ENCODE measurements at regions not wholly inside any gene's neighbourhood (a gene's known extent, or its start where the extent isn't known, plus 50 kb on each side); places are given as distances from the start of the nearest gene placed in this dataset.
"Not testable (repeated sequence)": the region's sequence is repeated elsewhere in the genome, so short reads cannot be mapped to it uniquely, and the experiment has no call there.

DNA sequence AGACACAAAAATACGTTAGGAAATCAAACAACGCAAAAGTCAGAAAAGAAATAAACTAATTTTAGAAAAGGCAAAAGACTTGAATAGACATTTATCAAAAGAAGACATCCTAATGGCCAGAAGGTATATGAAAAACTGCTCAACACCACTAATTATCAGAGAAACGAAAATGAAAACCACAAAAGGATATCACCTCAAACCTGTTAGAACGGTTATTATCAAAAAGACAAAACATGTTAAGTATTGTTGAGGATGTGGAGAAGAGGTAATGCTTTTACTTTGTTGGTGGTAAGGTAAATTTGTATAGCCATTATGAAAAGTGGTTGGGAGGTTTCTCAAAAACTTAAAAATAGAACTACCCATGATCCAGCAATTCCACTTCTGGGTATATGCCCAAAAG is 230.0 kb upstream of the RGMB start:
- ATAC-seq (no peak), DNase-seq (ENCODE audit: low spot score) (no peak)
- Mint-ChIP-seq H3K9me3 (peaks cover 67% of the 10 kb centered on the region), H3K27me3 (ENCODE audit: low read depth) (no peaks in the 10 kb centered on the region), H3K4me3 (no peak overlapping the region), H3K27ac (no peak overlapping the region), H3K4me1 (peaks cover 15% of the 10 kb centered on the region; the same call in 1 of the 2 replicates), H3K36me3 (peaks cover 49% of the 10 kb centered on the region)
- TF ChIP-seq JAZF1 (CRISPR knock-in tag; IDR thresholded peaks at IDR 0.05) = no peak
- TF ChIP-seq CREB1 (CRISPR knock-in tag; IDR thresholded peaks at IDR 0.05) = no peak
- TF ChIP-seq, protein P1, sequence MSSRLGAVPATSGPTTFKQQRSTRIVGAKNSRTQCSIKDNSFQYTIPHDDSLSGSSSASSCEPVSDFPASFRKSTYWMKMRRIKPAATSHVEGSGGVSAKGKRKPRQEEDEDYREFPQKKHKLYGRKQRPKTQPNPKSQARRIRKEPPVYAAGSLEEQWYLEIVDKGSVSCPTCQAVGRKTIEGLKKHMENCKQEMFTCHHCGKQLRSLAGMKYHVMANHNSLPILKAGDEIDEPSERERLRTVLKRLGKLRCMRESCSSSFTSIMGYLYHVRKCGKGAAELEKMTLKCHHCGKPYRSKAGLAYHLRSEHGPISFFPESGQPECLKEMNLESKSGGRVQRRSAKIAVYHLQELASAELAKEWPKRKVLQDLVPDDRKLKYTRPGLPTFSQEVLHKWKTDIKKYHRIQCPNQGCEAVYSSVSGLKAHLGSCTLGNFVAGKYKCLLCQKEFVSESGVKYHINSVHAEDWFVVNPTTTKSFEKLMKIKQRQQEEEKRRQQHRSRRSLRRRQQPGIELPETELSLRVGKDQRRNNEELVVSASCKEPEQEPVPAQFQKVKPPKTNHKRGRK (CRISPR knock-in tag; IDR thresholded peaks at IDR 0.05; ENCODE audit: borderline replicate concordance) = no peak
- no peak for TF ChIP-seq GTF2I (CRISPR knock-in tag; conservative IDR thresholded peaks at IDR 0.05)
- TF ChIP-seq, protein P2, sequence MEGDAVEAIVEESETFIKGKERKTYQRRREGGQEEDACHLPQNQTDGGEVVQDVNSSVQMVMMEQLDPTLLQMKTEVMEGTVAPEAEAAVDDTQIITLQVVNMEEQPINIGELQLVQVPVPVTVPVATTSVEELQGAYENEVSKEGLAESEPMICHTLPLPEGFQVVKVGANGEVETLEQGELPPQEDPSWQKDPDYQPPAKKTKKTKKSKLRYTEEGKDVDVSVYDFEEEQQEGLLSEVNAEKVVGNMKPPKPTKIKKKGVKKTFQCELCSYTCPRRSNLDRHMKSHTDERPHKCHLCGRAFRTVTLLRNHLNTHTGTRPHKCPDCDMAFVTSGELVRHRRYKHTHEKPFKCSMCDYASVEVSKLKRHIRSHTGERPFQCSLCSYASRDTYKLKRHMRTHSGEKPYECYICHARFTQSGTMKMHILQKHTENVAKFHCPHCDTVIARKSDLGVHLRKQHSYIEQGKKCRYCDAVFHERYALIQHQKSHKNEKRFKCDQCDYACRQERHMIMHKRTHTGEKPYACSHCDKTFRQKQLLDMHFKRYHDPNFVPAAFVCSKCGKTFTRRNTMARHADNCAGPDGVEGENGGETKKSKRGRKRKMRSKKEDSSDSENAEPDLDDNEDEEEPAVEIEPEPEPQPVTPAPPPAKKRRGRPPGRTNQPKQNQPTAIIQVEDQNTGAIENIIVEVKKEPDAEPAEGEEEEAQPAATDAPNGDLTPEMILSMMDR (IDR thresholded peaks at IDR 0.05) = no peak
- no peak for TF ChIP-seq ZNF317 (CRISPR knock-in tag; IDR thresholded peaks at IDR 0.05; ENCODE audit: borderline replicate concordance, low read depth)
- no peak for TF ChIP-seq ZNF416 (CRISPR knock-in tag; IDR thresholded peaks at IDR 0.05)
- TF ChIP-seq FOXJ3 (CRISPR knock-in tag; IDR thresholded peaks at IDR 0.05; ENCODE audit: borderline replicate concordance) = no peak
- no peak for TF ChIP-seq NFYB (CRISPR knock-in tag; conservative IDR thresholded peaks at IDR 0.05; ENCODE audit: low read depth)
- no peak for TF ChIP-seq ZNF219 (CRISPR knock-in tag; IDR thresholded peaks at IDR 0.05; ENCODE audit: borderline replicate concordance)
- CTCF ChIA-PET = no interaction called here
- POLR2A ChIA-PET = no interaction called here

DNA sequence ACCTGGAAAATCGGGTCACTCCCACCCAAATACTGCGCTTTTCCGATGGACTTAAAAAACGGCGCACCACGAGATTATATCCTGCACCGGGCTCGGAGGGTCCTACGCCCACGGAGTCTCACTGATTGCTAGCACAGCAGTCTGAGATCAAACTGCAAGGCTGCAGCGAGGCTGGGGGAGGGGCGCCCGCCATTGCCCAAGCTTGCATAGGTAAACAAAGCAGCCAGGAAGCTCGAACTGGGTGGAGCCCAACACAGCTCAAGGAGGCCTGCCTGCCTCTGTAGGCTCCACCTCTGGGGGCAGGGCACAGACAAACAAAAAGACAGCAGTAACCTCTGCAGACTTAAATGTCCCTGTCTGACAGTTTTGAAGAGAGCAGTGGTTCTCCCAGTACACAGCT is 226.5 kb upstream of the RGMB start:
- peak overlapping the region; percentile 38; the same call in 1 of the 2 replicates for H3K4me3 Mint-ChIP-seq
- POLR2A ChIA-PET; H3K27me3 Mint-ChIP-seq (ENCODE audit: low read depth); ATAC-seq: not testable (repeated sequence)
- peaks cover 49% of the 10 kb centered on the region for H3K9me3 Mint-ChIP-seq
- H3K36me3 Mint-ChIP-seq = peaks cover 38% of the 10 kb centered on the region
- CTCF ChIA-PET = interaction anchor here (0.8 kb wide), 1 partner anchor 222 kb away, joined by 3 read pairs; no protein-coding TSS in a partner anchor
- peak; percentile 62 for DNase-seq (ENCODE audit: low spot score)
- peaks cover 15% of the 10 kb centered on the region; the same call in 1 of the 2 replicates for H3K4me1 Mint-ChIP-seq
- H3K27ac Mint-ChIP-seq = peak overlapping the region; percentile 76
- TF ChIP-seq, protein P3, sequence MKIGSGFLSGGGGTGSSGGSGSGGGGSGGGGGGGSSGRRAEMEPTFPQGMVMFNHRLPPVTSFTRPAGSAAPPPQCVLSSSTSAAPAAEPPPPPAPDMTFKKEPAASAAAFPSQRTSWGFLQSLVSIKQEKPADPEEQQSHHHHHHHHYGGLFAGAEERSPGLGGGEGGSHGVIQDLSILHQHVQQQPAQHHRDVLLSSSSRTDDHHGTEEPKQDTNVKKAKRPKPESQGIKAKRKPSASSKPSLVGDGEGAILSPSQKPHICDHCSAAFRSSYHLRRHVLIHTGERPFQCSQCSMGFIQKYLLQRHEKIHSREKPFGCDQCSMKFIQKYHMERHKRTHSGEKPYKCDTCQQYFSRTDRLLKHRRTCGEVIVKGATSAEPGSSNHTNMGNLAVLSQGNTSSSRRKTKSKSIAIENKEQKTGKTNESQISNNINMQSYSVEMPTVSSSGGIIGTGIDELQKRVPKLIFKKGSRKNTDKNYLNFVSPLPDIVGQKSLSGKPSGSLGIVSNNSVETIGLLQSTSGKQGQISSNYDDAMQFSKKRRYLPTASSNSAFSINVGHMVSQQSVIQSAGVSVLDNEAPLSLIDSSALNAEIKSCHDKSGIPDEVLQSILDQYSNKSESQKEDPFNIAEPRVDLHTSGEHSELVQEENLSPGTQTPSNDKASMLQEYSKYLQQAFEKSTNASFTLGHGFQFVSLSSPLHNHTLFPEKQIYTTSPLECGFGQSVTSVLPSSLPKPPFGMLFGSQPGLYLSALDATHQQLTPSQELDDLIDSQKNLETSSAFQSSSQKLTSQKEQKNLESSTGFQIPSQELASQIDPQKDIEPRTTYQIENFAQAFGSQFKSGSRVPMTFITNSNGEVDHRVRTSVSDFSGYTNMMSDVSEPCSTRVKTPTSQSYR (CRISPR knock-in tag; IDR thresholded peaks at IDR 0.05) = 0 out of 2 replicates have a peak, but pooled peaks have one; percentile 38
- peak; percentile 58; the same call in 1 of the 2 replicates for TF ChIP-seq FOXK1 (CRISPR knock-in tag; IDR thresholded peaks at IDR 0.05)

DNA sequence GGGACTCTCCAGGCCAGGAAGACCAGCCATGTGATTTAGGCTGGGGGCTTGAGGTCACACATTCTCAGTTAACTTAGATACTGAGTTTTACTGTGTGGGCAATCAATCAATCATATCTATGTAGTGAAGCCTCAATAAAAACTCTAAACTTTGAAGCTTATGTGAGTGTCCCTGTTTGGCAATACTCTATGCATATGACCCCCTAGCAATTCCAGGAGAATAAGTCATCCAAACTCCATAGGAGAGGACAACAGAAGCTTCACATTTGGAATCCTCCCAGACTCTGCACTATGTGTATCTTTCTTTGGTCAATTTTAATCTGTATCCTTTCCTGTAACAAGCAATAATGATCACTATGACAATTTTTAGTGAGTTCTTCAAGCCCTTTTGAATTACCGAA is 216.8 kb upstream of the RGMB start:
- Mint-ChIP-seq H3K4me1 (peaks cover 3% of the 10 kb centered on the region; the same call in 1 of the 2 replicates), H3K27ac (no peak overlapping the region), H3K9me3 (peaks cover 5% of the 10 kb centered on the region; the same call in 1 of the 2 replicates), H3K27me3 (ENCODE audit: low read depth) (no peaks in the 10 kb centered on the region), H3K36me3 (no peaks in the 10 kb centered on the region), H3K4me3 (no peak overlapping the region)
- no peak for DNase-seq (ENCODE audit: low spot score)
- ATAC-seq = no peak
- ChIA-PET CTCF (no interaction called here), POLR2A (no interaction called here)
- TF ChIP-seq ESRRA (CRISPR knock-in tag; IDR thresholded peaks at IDR 0.05; ENCODE audit: borderline replicate concordance) = no peak
- no peak for TF ChIP-seq SMAD3 (CRISPR knock-in tag; IDR thresholded peaks at IDR 0.05; ENCODE audit: borderline replicate concordance)
- no peak for TF ChIP-seq NFATC4 (CRISPR knock-in tag; IDR thresholded peaks at IDR 0.05)
- TF ChIP-seq ZNF138 (CRISPR knock-in tag; conservative IDR thresholded peaks at IDR 0.05) = no peak
- TF ChIP-seq FOXK1 (CRISPR knock-in tag; IDR thresholded peaks at IDR 0.05) = no peak
- no peak for TF ChIP-seq CBFB (CRISPR knock-in tag; IDR thresholded peaks at IDR 0.05; ENCODE audit: low read depth)
- no peak for TF ChIP-seq ZNF396 (CRISPR knock-in tag; IDR thresholded peaks at IDR 0.05; ENCODE audit: borderline replicate concordance)
- no peak for TF ChIP-seq TEAD4 (CRISPR knock-in tag; IDR thresholded peaks at IDR 0.05)
- no peak for TF ChIP-seq OVOL2 (CRISPR knock-in tag; IDR thresholded peaks at IDR 0.05; ENCODE audit: borderline replicate concordance)
- TF ChIP-seq FOXJ3 (CRISPR knock-in tag; IDR thresholded peaks at IDR 0.05; ENCODE audit: borderline replicate concordance) = no peak
- no peak for TF ChIP-seq NFE2L1 (CRISPR knock-in tag; IDR thresholded peaks at IDR 0.05)
- no peak for TF ChIP-seq JAZF1 (CRISPR knock-in tag; IDR thresholded peaks at IDR 0.05)
- TF ChIP-seq, protein P4, sequence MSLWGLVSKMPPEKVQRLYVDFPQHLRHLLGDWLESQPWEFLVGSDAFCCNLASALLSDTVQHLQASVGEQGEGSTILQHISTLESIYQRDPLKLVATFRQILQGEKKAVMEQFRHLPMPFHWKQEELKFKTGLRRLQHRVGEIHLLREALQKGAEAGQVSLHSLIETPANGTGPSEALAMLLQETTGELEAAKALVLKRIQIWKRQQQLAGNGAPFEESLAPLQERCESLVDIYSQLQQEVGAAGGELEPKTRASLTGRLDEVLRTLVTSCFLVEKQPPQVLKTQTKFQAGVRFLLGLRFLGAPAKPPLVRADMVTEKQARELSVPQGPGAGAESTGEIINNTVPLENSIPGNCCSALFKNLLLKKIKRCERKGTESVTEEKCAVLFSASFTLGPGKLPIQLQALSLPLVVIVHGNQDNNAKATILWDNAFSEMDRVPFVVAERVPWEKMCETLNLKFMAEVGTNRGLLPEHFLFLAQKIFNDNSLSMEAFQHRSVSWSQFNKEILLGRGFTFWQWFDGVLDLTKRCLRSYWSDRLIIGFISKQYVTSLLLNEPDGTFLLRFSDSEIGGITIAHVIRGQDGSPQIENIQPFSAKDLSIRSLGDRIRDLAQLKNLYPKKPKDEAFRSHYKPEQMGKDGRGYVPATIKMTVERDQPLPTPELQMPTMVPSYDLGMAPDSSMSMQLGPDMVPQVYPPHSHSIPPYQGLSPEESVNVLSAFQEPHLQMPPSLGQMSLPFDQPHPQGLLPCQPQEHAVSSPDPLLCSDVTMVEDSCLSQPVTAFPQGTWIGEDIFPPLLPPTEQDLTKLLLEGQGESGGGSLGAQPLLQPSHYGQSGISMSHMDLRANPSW (CRISPR knock-in tag; conservative IDR thresholded peaks at IDR 0.05; ENCODE audit: low read depth) = no peak
- no peak for TF ChIP-seq SOX15 (CRISPR knock-in tag; IDR thresholded peaks at IDR 0.05)

Data from WTC11 (cell line).